ENCODE measurements at regions not wholly inside any gene's neighbourhood (a gene's known extent, or its start where the extent isn't known, plus 50 kb on each side); places are given as distances from the start of the nearest gene placed in this dataset.
"Not testable (repeated sequence)": the region's sequence is repeated elsewhere in the genome, so short reads cannot be mapped to it uniquely, and the experiment has no call there.

DNA sequence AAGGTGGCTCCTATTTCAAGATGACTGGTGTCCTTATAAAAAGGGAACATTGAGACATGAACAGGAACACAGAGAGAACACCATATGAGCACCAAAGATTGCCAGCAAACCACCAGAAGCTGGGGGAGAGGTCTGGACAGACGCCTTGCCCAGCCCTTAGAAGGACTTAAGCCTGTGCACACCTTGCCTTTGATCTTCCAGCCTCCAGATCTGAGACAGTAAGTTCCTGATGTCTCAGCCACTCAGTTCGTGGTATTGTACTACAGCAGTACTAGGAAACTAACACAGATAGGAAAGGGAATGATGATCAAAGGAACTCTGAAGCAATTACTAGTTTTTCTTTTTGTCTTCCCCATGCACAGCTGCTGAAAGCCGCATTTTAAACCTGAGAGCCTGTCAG, 137.3 kb upstream of the FHL2 start:
- no peak overlapping the region for H3K4me2 ChIP-seq (ENCODE audit: low read length)
- H3K4me1 ChIP-seq: no peaks in the 10 kb centered on the region
- TF ChIP-seq, protein P1, sequence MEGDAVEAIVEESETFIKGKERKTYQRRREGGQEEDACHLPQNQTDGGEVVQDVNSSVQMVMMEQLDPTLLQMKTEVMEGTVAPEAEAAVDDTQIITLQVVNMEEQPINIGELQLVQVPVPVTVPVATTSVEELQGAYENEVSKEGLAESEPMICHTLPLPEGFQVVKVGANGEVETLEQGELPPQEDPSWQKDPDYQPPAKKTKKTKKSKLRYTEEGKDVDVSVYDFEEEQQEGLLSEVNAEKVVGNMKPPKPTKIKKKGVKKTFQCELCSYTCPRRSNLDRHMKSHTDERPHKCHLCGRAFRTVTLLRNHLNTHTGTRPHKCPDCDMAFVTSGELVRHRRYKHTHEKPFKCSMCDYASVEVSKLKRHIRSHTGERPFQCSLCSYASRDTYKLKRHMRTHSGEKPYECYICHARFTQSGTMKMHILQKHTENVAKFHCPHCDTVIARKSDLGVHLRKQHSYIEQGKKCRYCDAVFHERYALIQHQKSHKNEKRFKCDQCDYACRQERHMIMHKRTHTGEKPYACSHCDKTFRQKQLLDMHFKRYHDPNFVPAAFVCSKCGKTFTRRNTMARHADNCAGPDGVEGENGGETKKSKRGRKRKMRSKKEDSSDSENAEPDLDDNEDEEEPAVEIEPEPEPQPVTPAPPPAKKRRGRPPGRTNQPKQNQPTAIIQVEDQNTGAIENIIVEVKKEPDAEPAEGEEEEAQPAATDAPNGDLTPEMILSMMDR (IDR thresholded peaks at IDR 0.05): no peak

DNA sequence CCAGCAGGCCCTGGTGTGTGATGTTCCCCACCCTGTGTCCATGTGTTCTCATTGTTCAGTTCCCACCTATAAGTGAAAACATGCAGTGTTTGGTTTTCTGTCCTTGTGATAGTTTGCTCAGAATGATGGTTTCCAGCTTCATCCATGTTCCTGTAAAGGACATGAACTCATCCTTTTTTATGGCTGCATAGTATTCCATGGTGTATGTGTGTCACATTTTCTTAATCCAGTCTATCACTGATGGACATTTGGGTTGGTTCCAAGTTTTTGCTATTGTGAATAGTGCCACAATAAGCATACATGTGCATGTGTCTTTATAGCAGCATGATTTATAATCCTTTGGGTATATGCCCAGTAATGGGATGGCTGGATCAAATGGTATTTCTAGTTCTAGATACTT, 130.4 kb upstream of the FHL2 start:
- not testable (repeated sequence) for H3K4me2 ChIP-seq (ENCODE audit: low read length); H3K79me2 ChIP-seq; H3K4me1 ChIP-seq; H3K36me3 ChIP-seq (ENCODE audit: control insufficient read depth, insufficient read depth, low read length); H3K27ac ChIP-seq; H3K27me3 ChIP-seq (ENCODE audit: control insufficient read depth, insufficient read depth, low read length); H3K9me3 ChIP-seq (ENCODE audit: control insufficient read depth, low read length); H2AFZ ChIP-seq; H3K9ac ChIP-seq; H3K4me3 ChIP-seq (ENCODE audit: low read depth, low read length)

More for the DNA sequence above, 137.3 kb upstream of the FHL2 start:
- Histone ChIP-seq H3K9ac (no peak overlapping the region), H3K4me3 (ENCODE audit: low read depth, low read length) (no peak overlapping the region), H3K9me3 (ENCODE audit: control insufficient read depth, low read length) (no peaks in the 10 kb centered on the region), H3K79me2 (no peaks in the 10 kb centered on the region), H3K27ac (no peak overlapping the region), H3K36me3 (ENCODE audit: control insufficient read depth, insufficient read depth, low read length) (no peaks in the 10 kb centered on the region), H3K27me3 (ENCODE audit: control insufficient read depth, insufficient read depth, low read length) (no peaks in the 10 kb centered on the region), H2AFZ (no peak overlapping the region)

DNA sequence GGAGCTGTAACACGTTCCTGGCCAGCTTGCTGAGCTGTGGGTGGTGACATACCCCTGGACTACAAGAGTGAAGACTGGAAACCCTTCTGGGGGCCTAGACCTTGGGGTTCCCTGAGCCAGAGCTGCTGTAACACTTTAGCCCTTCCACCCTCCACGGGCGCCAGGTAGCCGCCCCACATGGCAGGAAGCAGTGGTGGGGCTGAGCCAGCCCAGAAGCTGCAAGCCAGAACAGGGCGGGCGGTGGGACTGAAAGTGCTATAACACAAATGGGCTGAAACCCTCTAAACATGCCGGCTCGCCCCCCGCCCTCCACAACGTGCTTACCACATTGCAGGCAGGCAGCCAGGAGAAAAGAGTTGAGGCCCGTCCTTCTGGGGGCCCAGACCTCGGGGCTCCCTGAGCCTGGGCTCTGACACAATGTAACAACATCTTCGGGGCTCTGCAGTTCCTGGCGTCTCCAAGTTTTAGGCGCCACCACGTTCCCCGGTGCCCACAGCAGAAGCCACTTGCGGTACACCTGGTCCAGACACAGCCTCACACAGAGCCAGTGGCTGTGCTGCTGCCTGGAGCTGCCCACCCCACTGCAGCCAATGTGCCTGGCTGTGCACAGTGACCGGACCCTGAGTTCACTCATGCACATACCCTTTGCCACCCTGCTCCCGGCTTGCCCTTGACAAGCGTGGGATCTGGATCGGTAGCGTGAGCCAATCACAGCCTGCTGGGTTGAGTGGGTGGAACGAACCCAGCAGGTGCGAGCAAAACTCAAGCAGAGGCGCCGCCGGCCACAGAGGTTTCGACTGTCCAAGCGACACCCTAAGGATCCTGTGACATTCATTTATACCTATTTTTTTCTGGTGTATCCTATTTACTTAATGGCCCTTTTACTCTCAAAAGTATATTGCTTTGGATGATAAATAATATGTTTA, 127.4 kb upstream of the FHL2 start:
- Histone ChIP-seq H3K4me3 (ENCODE audit: low read depth, low read length) (no peak overlapping the region), H3K27ac (no peak overlapping the region), H3K9ac (no peak overlapping the region), H3K79me2 (no peaks in the 10 kb centered on the region), H3K4me1 (no peaks in the 10 kb centered on the region), H2AFZ (no peak overlapping the region), H3K36me3 (ENCODE audit: control insufficient read depth, insufficient read depth, low read length) (no peaks in the 10 kb centered on the region), H3K27me3 (ENCODE audit: control insufficient read depth, insufficient read depth, low read length) (no peaks in the 10 kb centered on the region), H3K4me2 (ENCODE audit: low read length) (no peak overlapping the region), H3K9me3 (ENCODE audit: control insufficient read depth, low read length) (no peaks in the 10 kb centered on the region)
- TF ChIP-seq, protein P1 (IDR thresholded peaks at IDR 0.05): no peak

DNA sequence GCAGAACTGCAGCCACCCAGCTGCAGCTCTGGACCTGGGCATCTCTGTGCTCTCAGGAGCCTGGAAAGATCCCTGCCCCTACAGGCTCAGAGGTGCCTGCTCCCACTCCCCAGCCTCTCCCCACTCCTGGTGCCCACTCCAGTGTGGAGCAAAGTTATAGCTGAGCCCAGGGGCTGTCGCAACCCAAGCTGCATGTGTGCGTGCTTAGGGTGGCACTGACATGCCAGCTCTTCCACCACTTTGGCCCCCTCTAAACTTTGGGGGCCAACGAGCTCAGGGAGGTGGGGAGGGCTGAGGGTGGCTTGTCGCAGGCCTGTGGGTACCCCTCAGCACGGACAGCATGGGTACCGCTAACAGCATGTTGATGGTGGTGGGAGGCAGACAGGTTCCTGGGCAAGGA, 126.3 kb upstream of the FHL2 start:
- H3K4me3 ChIP-seq (ENCODE audit: low read depth, low read length): no peak overlapping the region
- H3K27me3 ChIP-seq (ENCODE audit: control insufficient read depth, insufficient read depth, low read length): no peaks in the 10 kb centered on the region
- H3K9ac ChIP-seq: no peak overlapping the region
- H3K4me1 ChIP-seq: no peaks in the 10 kb centered on the region
- H3K36me3 ChIP-seq (ENCODE audit: control insufficient read depth, insufficient read depth, low read length): no peaks in the 10 kb centered on the region
- H2AFZ ChIP-seq: no peak overlapping the region
- H3K4me2 ChIP-seq (ENCODE audit: low read length): no peak overlapping the region
- H3K27ac ChIP-seq: no peak overlapping the region
- no peaks in the 10 kb centered on the region for H3K79me2 ChIP-seq
- TF ChIP-seq, protein P1 (IDR thresholded peaks at IDR 0.05): no peak
- H3K9me3 ChIP-seq (ENCODE audit: control insufficient read depth, low read length): no peaks in the 10 kb centered on the region

DNA sequence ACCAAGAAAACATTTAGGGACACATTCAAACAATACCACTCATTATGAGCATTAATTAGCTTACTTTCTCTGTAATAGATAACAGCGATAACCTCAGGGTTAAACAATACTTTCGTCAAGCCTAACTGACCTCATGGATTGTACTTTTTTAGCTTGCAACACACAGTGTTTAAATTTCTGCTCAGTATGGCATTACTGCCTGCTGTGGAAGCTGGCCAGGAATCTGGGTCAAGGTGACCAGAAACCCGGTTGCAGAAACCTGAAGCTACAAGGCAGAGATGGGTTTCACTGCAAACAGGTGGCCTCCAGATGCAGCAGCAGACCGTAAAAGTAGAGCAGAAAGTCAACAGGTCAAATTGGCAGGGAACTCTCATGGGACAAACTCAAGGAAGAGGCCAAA, 123.8 kb upstream of the FHL2 start:
- no peak overlapping the region for H3K27ac ChIP-seq
- no peaks in the 10 kb centered on the region for H3K4me1 ChIP-seq
- H3K4me2 ChIP-seq (ENCODE audit: low read length): no peak overlapping the region
- H3K79me2 ChIP-seq: no peaks in the 10 kb centered on the region
- no peak overlapping the region for H3K9ac ChIP-seq
- no peak overlapping the region for H2AFZ ChIP-seq
- H3K4me3 ChIP-seq (ENCODE audit: low read depth, low read length): no peak overlapping the region
- TF ChIP-seq, protein P1 (IDR thresholded peaks at IDR 0.05): no peak
- no peaks in the 10 kb centered on the region for H3K27me3 ChIP-seq (ENCODE audit: control insufficient read depth, insufficient read depth, low read length)
- H3K36me3 ChIP-seq (ENCODE audit: control insufficient read depth, insufficient read depth, low read length): no peaks in the 10 kb centered on the region
- no peaks in the 10 kb centered on the region for H3K9me3 ChIP-seq (ENCODE audit: control insufficient read depth, low read length)
